IPS-20b (cell line): ENCODE measurements at regions not wholly inside any gene's neighbourhood (a gene's known extent, or its start where the extent isn't known, plus 50 kb on each side); places are given as distances from the start of the nearest gene placed in this dataset.

Source experiments
- H3K27ac ChIP-seq: one replicate; pipeline ENCODE4 v1.5.1; 2013; ENCODE audit warnings: low read length
- H3K27me3 ChIP-seq: 2 replicates; pipeline ENCODE4 v1.6.1; 2013; ENCODE audit warnings: mild to moderate bottlenecking, low read length, inconsistent platforms; ENCODE audit not compliant: insufficient read depth
- H3K36me3 ChIP-seq: 2 replicates; pipeline ENCODE4 v1.6.1; 2013; ENCODE audit warnings: low read depth, mild to moderate bottlenecking, inconsistent platforms, low read length, moderate library complexity; ENCODE audit not compliant: insufficient read depth
- H3K4me1 ChIP-seq: 2 replicates; pipeline ENCODE4 v1.6.1; 2013; ENCODE audit warnings: mild to moderate bottlenecking, control low read depth, inconsistent platforms, low read length, moderate library complexity; ENCODE audit not compliant: insufficient read depth
- H3K4me3 ChIP-seq: 2 replicates; pipeline ENCODE4 v1.5.1; 2013; ENCODE audit warnings: mild to moderate bottlenecking, low read length, inconsistent platforms
- H3K9ac ChIP-seq: 2 replicates; pipeline ENCODE4 v1.6.1; 2013; ENCODE audit warnings: low read depth, mild to moderate bottlenecking, inconsistent platforms, low read length, moderate library complexity
- H3K9me3 ChIP-seq: 2 replicates; pipeline ENCODE4 v1.6.1; 2013; ENCODE audit warnings: mild to moderate bottlenecking, low read depth, low read length, inconsistent platforms; ENCODE audit not compliant: insufficient read depth

GRCh38 chr17:33990943-33991706 is 264.0 kb upstream of the CCL2 start:
- H3K27me3 ChIP-seq, result no peaks in the 10 kb centered on the region
- H3K4me3 ChIP-seq, result no peak overlapping the region

GRCh38 chr17:33992113-33992512 is 263.0 kb upstream of the CCL2 start:
- H3K4me3 ChIP-seq, result no peak overlapping the region
- no peak overlapping the region for H3K9ac ChIP-seq
- H3K27ac ChIP-seq, result no peak overlapping the region
- H3K36me3 ChIP-seq, result no peaks in the 10 kb centered on the region
- no peaks in the 10 kb centered on the region for H3K27me3 ChIP-seq
- H3K9me3 ChIP-seq, result no peaks in the 10 kb centered on the region
- H3K4me1 ChIP-seq, result no peaks in the 10 kb centered on the region; the same call in 1 of the 2 replicates

More at GRCh38 chr17:33990943-33991706, 264.0 kb upstream of the CCL2 start:
- Histone ChIP-seq H3K9ac (no peak overlapping the region), H3K27ac (no peak overlapping the region), H3K36me3 (no peaks in the 10 kb centered on the region), H3K4me1 (no peaks in the 10 kb centered on the region; the same call in 1 of the 2 replicates), H3K9me3 (no peaks in the 10 kb centered on the region)

DNA sequence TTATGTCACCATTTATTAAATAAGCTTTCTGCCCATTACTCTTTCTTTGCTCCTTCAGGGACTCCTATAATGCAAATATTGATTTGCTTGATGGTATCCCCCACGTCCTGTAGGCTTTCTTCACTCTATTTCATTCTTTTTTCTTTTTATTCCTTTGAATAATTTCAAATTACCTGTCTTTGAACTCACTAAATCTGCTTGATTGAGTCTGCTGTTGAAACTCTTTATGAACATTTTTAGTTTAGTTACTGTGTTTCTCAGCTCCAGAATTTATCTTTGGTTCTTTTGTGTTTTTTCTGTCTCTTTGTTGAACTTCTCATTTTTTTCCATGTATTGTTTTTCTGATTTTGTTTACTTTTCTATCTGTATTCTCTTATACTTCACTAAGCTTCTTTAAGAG is 254.4 kb upstream of the CCL2 start:
- H3K4me1 ChIP-seq, result no peaks in the 10 kb centered on the region
- no peak overlapping the region for H3K9ac ChIP-seq
- no peak overlapping the region for H3K27ac ChIP-seq
- H3K4me3 ChIP-seq, result no peak overlapping the region
- no peaks in the 10 kb centered on the region for H3K27me3 ChIP-seq
- H3K36me3 ChIP-seq, result no peaks in the 10 kb centered on the region
- peaks cover 3% of the 10 kb centered on the region; the same call in 1 of the 2 replicates for H3K9me3 ChIP-seq

- Histone ChIP-seq H3K36me3 (no peaks in the 10 kb centered on the region), H3K9me3 (peaks cover 3% of the 10 kb centered on the region; the same call in 1 of the 2 replicates), H3K27ac (no peak overlapping the region), H3K9ac (no peak overlapping the region), H3K27me3 (no peaks in the 10 kb centered on the region), H3K4me1 (no peaks in the 10 kb centered on the region), H3K4me3 (no peak overlapping the region)
These were observed 253.8 kb upstream of the CCL2 start for GRCh38 chr17:34001246-34001645.

- Histone ChIP-seq H3K4me1 (no peaks in the 10 kb centered on the region), H3K9ac (no peak overlapping the region), H3K9me3 (no peaks in the 10 kb centered on the region), H3K27me3 (no peaks in the 10 kb centered on the region), H3K36me3 (no peaks in the 10 kb centered on the region), H3K4me3 (no peak overlapping the region), H3K27ac (no peak overlapping the region)
These were observed 249.0 kb upstream of the CCL2 start for GRCh38 chr17:34006126-34006525.

DNA sequence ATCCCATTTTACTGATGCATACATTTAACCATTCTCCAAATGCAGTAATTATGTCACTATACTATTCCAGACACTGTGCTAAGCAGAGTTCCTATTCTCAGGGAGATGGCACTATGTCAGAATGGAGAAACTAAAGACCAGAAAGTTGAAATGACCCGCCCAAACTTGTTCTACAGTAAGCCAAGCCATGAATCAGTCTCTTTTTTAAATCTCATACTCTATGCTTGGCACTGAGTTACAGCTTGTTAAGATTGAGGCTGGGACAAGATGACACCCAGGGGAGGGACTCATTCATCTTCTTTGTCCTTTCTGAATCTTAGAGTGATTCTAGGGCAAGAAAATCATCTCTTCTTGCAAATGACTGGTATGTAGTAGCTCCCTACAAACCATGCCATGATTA is 247.0 kb upstream of the CCL2 start:
- Histone ChIP-seq H3K9ac (no peak overlapping the region), H3K4me3 (no peak overlapping the region), H3K27ac (no peak overlapping the region), H3K9me3 (no peaks in the 10 kb centered on the region), H3K36me3 (no peaks in the 10 kb centered on the region), H3K27me3 (no peaks in the 10 kb centered on the region), H3K4me1 (no peaks in the 10 kb centered on the region)

GRCh38 chr17:34009912-34010311 is 245.2 kb upstream of the CCL2 start:
- H3K9me3 ChIP-seq, result no peaks in the 10 kb centered on the region
- H3K27ac ChIP-seq, result no peak overlapping the region
- no peaks in the 10 kb centered on the region for H3K4me1 ChIP-seq
- H3K9ac ChIP-seq, result no peak overlapping the region
- no peaks in the 10 kb centered on the region for H3K36me3 ChIP-seq
- H3K27me3 ChIP-seq, result no peaks in the 10 kb centered on the region
- H3K4me3 ChIP-seq, result no peak overlapping the region

DNA sequence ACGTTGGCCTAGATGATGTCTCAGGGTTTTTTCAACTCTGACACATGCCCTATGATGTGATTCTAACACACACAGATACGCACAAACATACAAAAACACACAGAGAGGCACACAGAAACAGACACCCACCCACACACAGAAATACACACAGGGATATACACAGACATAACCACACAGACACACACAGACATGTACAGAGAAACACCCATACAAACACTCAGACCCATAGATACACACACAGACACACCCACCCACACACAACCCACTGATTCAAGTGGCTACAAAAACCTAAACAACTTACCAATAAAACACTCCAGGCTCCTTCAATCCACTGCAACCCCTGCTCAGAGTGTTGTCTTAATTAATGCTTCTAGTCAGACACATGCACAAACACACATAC is 244.6 kb upstream of the CCL2 start:
- Histone ChIP-seq H3K4me1 (no peaks in the 10 kb centered on the region), H3K9me3 (no peaks in the 10 kb centered on the region), H3K27me3 (no peaks in the 10 kb centered on the region), H3K36me3 (no peaks in the 10 kb centered on the region), H3K4me3 (no peak overlapping the region), H3K27ac (no peak overlapping the region), H3K9ac (no peak overlapping the region)

GRCh38 chr17:34011599-34011998 is 243.5 kb upstream of the CCL2 start:
- Histone ChIP-seq H3K9ac (no peak overlapping the region), H3K4me1 (no peaks in the 10 kb centered on the region), H3K27me3 (no peaks in the 10 kb centered on the region), H3K36me3 (no peaks in the 10 kb centered on the region), H3K9me3 (no peaks in the 10 kb centered on the region), H3K4me3 (no peak overlapping the region), H3K27ac (no peak overlapping the region)

GRCh38 chr17:34012709-34013375 is 242.2 kb upstream of the CCL2 start:
- Histone ChIP-seq H3K9ac (no peak overlapping the region), H3K27me3 (no peaks in the 10 kb centered on the region), H3K4me3 (no peak overlapping the region), H3K27ac (no peak overlapping the region), H3K4me1 (no peaks in the 10 kb centered on the region), H3K9me3 (no peaks in the 10 kb centered on the region), H3K36me3 (no peaks in the 10 kb centered on the region)

- Histone ChIP-seq H3K36me3 (no peaks in the 10 kb centered on the region), H3K4me3 (no peak overlapping the region), H3K27me3 (no peaks in the 10 kb centered on the region), H3K9me3 (no peaks in the 10 kb centered on the region), H3K4me1 (no peaks in the 10 kb centered on the region), H3K27ac (no peak overlapping the region), H3K9ac (no peak overlapping the region)
These were observed 239.8 kb upstream of the CCL2 start for GRCh38 chr17:34015253-34015652.

DNA sequence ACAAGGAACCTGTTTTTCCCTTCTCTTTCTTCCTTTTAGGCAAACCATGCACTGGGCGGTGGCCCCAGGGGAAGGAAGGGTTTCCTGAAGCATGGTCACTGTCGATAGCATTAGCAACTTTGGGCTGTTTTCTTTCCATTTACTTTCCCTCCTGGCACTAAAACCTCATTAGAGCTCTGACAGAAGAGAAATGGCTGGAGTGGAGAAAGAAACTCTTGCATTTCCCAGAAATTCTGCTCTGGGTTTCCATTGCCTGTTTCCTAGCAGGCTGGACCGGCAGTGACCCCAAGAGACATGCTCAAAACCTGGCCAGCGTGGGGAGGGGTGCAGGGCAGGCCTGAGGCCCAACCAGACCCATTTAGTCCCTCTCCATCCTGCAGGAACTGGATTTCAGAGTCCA is 230.7 kb upstream of the CCL2 start:
- no peak overlapping the region for H3K4me3 ChIP-seq
- H3K4me1 ChIP-seq, result no peaks in the 10 kb centered on the region
- H3K9ac ChIP-seq, result no peak overlapping the region
- no peaks in the 10 kb centered on the region for H3K36me3 ChIP-seq
- H3K27ac ChIP-seq, result no peak overlapping the region
- H3K9me3 ChIP-seq, result no peaks in the 10 kb centered on the region
- H3K27me3 ChIP-seq, result no peaks in the 10 kb centered on the region
